ENCODE measurements at regions not wholly inside any gene's neighbourhood (a gene's known extent, or its start where the extent isn't known, plus 50 kb on each side); places are given as distances from the start of the nearest gene placed in this dataset.
"Not testable (repeated sequence)": the region's sequence is repeated elsewhere in the genome, so short reads cannot be mapped to it uniquely, and the experiment has no call there.

DNA sequence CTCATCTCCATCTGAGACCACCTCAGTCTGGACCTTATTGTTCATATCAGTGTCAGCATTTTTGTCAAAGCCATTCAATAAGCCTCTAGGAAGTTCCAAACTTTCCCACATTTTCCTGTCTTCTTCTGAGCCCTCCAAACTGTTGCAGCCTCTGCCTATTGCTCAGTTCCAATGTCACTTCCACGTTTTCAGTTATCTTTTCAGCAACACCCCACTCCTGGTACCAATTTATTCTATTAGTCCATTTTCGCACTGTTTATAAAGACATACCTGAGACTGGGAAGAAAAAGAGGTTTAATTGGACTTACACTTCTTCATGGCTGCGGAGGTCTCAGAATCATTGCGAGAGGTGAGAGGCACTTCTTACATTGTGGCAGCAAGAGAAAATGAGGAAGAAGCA, 339.3 kb downstream of the TLL1 start:
- TF ChIP-seq, protein P1, sequence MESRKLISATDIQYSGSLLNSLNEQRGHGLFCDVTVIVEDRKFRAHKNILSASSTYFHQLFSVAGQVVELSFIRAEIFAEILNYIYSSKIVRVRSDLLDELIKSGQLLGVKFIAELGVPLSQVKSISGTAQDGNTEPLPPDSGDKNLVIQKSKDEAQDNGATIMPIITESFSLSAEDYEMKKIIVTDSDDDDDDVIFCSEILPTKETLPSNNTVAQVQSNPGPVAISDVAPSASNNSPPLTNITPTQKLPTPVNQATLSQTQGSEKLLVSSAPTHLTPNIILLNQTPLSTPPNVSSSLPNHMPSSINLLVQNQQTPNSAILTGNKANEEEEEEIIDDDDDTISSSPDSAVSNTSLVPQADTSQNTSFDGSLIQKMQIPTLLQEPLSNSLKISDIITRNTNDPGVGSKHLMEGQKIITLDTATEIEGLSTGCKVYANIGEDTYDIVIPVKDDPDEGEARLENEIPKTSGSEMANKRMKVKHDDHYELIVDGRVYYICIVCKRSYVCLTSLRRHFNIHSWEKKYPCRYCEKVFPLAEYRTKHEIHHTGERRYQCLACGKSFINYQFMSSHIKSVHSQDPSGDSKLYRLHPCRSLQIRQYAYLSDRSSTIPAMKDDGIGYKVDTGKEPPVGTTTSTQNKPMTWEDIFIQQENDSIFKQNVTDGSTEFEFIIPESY (IDR thresholded peaks at IDR 0.05), result not testable (repeated sequence)
- not testable (repeated sequence) for TF ChIP-seq JUND (IDR thresholded peaks at IDR 0.05); TAF1 (conservative IDR thresholded peaks at IDR 0.05); YY1 (IDR thresholded peaks at IDR 0.05); EGR1 (IDR thresholded peaks at IDR 0.05; ENCODE audit: low read depth in 2 of 2)
- TF ChIP-seq, protein P2, sequence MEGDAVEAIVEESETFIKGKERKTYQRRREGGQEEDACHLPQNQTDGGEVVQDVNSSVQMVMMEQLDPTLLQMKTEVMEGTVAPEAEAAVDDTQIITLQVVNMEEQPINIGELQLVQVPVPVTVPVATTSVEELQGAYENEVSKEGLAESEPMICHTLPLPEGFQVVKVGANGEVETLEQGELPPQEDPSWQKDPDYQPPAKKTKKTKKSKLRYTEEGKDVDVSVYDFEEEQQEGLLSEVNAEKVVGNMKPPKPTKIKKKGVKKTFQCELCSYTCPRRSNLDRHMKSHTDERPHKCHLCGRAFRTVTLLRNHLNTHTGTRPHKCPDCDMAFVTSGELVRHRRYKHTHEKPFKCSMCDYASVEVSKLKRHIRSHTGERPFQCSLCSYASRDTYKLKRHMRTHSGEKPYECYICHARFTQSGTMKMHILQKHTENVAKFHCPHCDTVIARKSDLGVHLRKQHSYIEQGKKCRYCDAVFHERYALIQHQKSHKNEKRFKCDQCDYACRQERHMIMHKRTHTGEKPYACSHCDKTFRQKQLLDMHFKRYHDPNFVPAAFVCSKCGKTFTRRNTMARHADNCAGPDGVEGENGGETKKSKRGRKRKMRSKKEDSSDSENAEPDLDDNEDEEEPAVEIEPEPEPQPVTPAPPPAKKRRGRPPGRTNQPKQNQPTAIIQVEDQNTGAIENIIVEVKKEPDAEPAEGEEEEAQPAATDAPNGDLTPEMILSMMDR (IDR thresholded peaks at IDR 0.05; ENCODE audit: low read depth, low read length, missing input control), result not testable (repeated sequence)
- TF ChIP-seq, protein P3, sequence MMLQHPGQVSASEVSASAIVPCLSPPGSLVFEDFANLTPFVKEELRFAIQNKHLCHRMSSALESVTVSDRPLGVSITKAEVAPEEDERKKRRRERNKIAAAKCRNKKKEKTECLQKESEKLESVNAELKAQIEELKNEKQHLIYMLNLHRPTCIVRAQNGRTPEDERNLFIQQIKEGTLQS (IDR thresholded peaks at IDR 0.05), result not testable (repeated sequence)
- TF ChIP-seq, protein P4, sequence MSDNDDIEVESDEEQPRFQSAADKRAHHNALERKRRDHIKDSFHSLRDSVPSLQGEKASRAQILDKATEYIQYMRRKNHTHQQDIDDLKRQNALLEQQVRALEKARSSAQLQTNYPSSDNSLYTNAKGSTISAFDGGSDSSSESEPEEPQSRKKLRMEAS (IDR thresholded peaks at IDR 0.05), result not testable (repeated sequence)

Measured in liver (tissue), 3 donors.